ENCODE measurements at regions not wholly inside any gene's neighbourhood (a gene's known extent, or its start where the extent isn't known, plus 50 kb on each side); places are given as distances from the start of the nearest gene placed in this dataset.

- no peak for TF ChIP-seq CTCF (IDR thresholded peaks at IDR 0.05; ENCODE audit: unreplicated experiment)
- Mint-ChIP-seq H3K4me3 (ENCODE audit: unreplicated experiment) (no peak overlapping the region), H3K36me3 (ENCODE audit: insufficient read depth, unreplicated experiment) (peaks cover 20% of the 10 kb centered on the region), H3K27ac (ENCODE audit: low read depth, unreplicated experiment) (no peak overlapping the region), H3K27me3 (ENCODE audit: insufficient read depth, unreplicated experiment) (no peaks in the 10 kb centered on the region), H3K4me1 (ENCODE audit: insufficient read depth, unreplicated experiment) (peaks cover 31% of the 10 kb centered on the region), H3K9me3 (ENCODE audit: unreplicated experiment) (no peaks in the 10 kb centered on the region)
- no peak for DNase-seq (ENCODE audit: unreplicated experiment)
- no TSS peak for BruUV-seq (replicated peaks)
- ChIA-PET POLR2A (interaction anchor here (0.7 kb wide), 2 partner anchors 93 to 881 kb away, joined by 3 read pairs; no protein-coding TSS in a partner anchor), CTCF (interaction anchor here (0.7 to 2.0 kb wide), 3 partner anchors 8 to 69 kb away, joined by 3 to 8 read pairs (median 8); no protein-coding TSS in a partner anchor)
- intact Hi-C loops (cut with micrococcal nuclease) = loop anchor here (10.0 kb wide), 1 partner anchor 386 kb away; the partner anchor contains the start of gene REPS1
These were observed 99.4 kb upstream of the NHSL1 start for GRCh38 chr6:138598562-138599173.

- no TSS peak for BruUV-seq (replicated peaks)
- peaks cover 28% of the 10 kb centered on the region for H3K4me1 Mint-ChIP-seq (ENCODE audit: insufficient read depth, unreplicated experiment)
- POLR2A ChIA-PET = interaction anchor here (1.2 to 1.3 kb wide), 3 partner anchors 9 to 173 kb away, joined by 3 read pairs; partner anchors contain the start of gene CCDC28A
- no peak for DNase-seq (ENCODE audit: unreplicated experiment)
- intact Hi-C loops (cut with micrococcal nuclease) = no loop called here
- no peaks in the 10 kb centered on the region for H3K9me3 Mint-ChIP-seq (ENCODE audit: unreplicated experiment)
- H3K4me3 Mint-ChIP-seq (ENCODE audit: unreplicated experiment) = no peak overlapping the region
- H3K36me3 Mint-ChIP-seq (ENCODE audit: insufficient read depth, unreplicated experiment) = peaks cover 19% of the 10 kb centered on the region
- CTCF ChIA-PET = interaction anchor here (2.0 kb wide), 1 partner anchor 10 kb away, joined by 8 read pairs; no protein-coding TSS in a partner anchor
- TF ChIP-seq CTCF (IDR thresholded peaks at IDR 0.05; ENCODE audit: unreplicated experiment) = no peak
- peak overlapping the region; percentile 74 for H3K27ac Mint-ChIP-seq (ENCODE audit: low read depth, unreplicated experiment)
- no peaks in the 10 kb centered on the region for H3K27me3 Mint-ChIP-seq (ENCODE audit: insufficient read depth, unreplicated experiment)
These were observed 101.0 kb upstream of the NHSL1 start for GRCh38 chr6:138600261-138600660.

GRCh38 chr6:138600726-138601125, 101.4 kb upstream of the NHSL1 start:
- intact Hi-C loops (cut with micrococcal nuclease) = no loop called here
- Mint-ChIP-seq H3K27me3 (ENCODE audit: insufficient read depth, unreplicated experiment) (no peaks in the 10 kb centered on the region), H3K27ac (ENCODE audit: low read depth, unreplicated experiment) (peak overlapping the region; percentile 74), H3K4me1 (ENCODE audit: insufficient read depth, unreplicated experiment) (peaks cover 33% of the 10 kb centered on the region), H3K9me3 (ENCODE audit: unreplicated experiment) (no peaks in the 10 kb centered on the region), H3K4me3 (ENCODE audit: unreplicated experiment) (no peak overlapping the region), H3K36me3 (ENCODE audit: insufficient read depth, unreplicated experiment) (peaks cover 14% of the 10 kb centered on the region)
- POLR2A ChIA-PET = interaction anchor here (1.2 to 1.3 kb wide), 3 partner anchors 9 to 172 kb away, joined by 3 read pairs; partner anchors contain the start of gene CCDC28A
- CTCF ChIA-PET = interaction anchor here (0.8 kb wide), 1 partner anchor 628 kb away, joined by 4 read pairs; no protein-coding TSS in a partner anchor
- peak; percentile 49 for DNase-seq (ENCODE audit: unreplicated experiment)
- TF ChIP-seq CTCF (IDR thresholded peaks at IDR 0.05; ENCODE audit: unreplicated experiment) = no peak
- no TSS peak for BruUV-seq (replicated peaks)

GRCh38 chr6:138601128-138601527, 101.8 kb upstream of the NHSL1 start:
- H3K4me3 Mint-ChIP-seq (ENCODE audit: unreplicated experiment) = no peak overlapping the region
- no peaks in the 10 kb centered on the region for H3K9me3 Mint-ChIP-seq (ENCODE audit: unreplicated experiment)
- H3K27ac Mint-ChIP-seq (ENCODE audit: low read depth, unreplicated experiment) = peak overlapping the region; percentile 74
- peaks cover 34% of the 10 kb centered on the region for H3K4me1 Mint-ChIP-seq (ENCODE audit: insufficient read depth, unreplicated experiment)
- no TSS peak for BruUV-seq (replicated peaks)
- TF ChIP-seq CTCF (IDR thresholded peaks at IDR 0.05; ENCODE audit: unreplicated experiment) = no peak
- intact Hi-C loops (cut with micrococcal nuclease) = no loop called here
- peaks cover 12% of the 10 kb centered on the region for H3K36me3 Mint-ChIP-seq (ENCODE audit: insufficient read depth, unreplicated experiment)
- POLR2A ChIA-PET = interaction anchor here (1.2 to 1.3 kb wide), 2 partner anchors 21 to 172 kb away, joined by 3 read pairs; partner anchors contain the start of gene CCDC28A
- CTCF ChIA-PET = interaction anchor here (0.8 kb wide), 1 partner anchor 629 kb away, joined by 4 read pairs; no protein-coding TSS in a partner anchor
- peak; percentile 59 for DNase-seq (ENCODE audit: unreplicated experiment)
- H3K27me3 Mint-ChIP-seq (ENCODE audit: insufficient read depth, unreplicated experiment) = no peaks in the 10 kb centered on the region
